Loucy (cell line): ENCODE measurements at regions not wholly inside any gene's neighbourhood (a gene's known extent, or its start where the extent isn't known, plus 50 kb on each side); places are given as distances from the start of the nearest gene placed in this dataset.

Experiments
- CTCF ChIP-seq: fragments of 200-600 bp; sonication (generic); conservative IDR thresholded peaks from 2 replicates; pipeline ENCODE4 v1.5.1; 2014; ENCODE audit warnings: mild to moderate bottlenecking, antibody characterized with exemption, low read length
- EZH2phosphoT487 ChIP-seq: fragments of 200-600 bp; IDR thresholded peaks from 2 replicates; pipeline ENCODE4 v1.6.1; 2018; ENCODE audit warnings: antibody characterized with exemption, mild to moderate bottlenecking, moderate library complexity, borderline replicate concordance

GRCh38 chr10:78642269-78642816 is 426.4 kb upstream of the ZMIZ1 start:
- TF ChIP-seq CTCF (no peak), EZH2phosphoT487 (no peak)
